GM12873 (cell line): ENCODE measurements at regions not wholly inside any gene's neighbourhood (a gene's known extent, or its start where the extent isn't known, plus 50 kb on each side); places are given as distances from the start of the nearest gene placed in this dataset.

ENCODE experiments used
- TF ChIP-seq, protein P1 (sequence below): IDR thresholded peaks from 2 replicates; pipeline ENCODE4 v1.5.1; 2012; ENCODE audit warnings: low read depth, mild to moderate bottlenecking, moderate library complexity, low read length, control low read depth; ENCODE audit not compliant: insufficient read depth; ENCODE audit errors: missing control alignments

DNA sequence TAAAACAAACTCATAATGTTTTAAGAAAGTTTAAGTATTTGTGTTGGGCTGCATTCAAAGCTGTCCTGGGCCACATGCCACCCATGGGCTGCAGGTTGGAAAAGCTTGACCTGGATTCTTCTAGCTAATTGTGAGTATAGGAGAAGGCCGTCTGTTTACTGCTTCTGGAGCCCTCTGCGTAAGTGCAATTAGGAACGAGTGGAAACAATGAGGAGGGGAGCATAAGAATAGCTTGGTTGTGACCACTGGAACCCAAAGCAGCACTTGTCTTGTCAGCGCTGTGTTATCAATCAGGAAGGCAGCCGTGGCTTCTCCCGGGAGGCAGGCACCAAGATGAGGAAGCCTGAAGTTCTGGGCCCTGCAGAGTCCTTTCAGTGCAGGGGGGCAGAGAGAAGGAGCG lies 110.4 kb upstream of the MBNL2 start:
- TF ChIP-seq, protein P1, sequence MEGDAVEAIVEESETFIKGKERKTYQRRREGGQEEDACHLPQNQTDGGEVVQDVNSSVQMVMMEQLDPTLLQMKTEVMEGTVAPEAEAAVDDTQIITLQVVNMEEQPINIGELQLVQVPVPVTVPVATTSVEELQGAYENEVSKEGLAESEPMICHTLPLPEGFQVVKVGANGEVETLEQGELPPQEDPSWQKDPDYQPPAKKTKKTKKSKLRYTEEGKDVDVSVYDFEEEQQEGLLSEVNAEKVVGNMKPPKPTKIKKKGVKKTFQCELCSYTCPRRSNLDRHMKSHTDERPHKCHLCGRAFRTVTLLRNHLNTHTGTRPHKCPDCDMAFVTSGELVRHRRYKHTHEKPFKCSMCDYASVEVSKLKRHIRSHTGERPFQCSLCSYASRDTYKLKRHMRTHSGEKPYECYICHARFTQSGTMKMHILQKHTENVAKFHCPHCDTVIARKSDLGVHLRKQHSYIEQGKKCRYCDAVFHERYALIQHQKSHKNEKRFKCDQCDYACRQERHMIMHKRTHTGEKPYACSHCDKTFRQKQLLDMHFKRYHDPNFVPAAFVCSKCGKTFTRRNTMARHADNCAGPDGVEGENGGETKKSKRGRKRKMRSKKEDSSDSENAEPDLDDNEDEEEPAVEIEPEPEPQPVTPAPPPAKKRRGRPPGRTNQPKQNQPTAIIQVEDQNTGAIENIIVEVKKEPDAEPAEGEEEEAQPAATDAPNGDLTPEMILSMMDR: no peak

DNA sequence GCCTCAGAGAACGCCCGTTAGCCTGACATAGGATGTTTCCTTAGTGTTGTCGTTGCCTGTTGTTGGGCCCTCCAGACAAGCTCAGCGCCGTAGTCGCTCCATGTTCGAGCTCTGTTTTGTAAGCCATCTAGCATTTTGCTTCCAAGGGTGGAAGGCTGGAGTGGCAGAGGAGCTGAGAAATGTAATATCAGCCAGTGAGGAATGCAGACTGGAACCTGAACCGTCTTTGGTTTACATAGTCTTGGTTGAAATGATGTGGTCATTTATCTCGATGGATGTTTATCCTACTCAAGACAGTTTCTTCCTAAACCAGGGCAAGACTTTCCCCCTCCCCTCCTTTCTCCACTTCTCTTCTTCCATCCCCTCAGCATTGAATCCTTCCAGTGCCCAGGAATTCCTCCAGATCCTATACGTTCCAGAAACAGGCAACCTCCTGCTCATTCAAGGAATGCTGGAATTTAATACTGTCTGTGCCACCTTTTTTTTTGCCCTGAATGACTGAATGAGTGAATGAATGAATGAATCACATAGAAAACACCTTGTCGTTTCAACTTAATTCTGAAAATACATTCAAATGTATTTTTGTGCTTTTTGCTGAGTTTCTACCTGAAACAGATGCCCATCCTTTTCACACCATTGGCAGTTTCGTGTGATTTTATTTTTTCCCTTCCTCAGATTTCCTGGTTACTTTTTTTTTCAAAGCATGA lies 109.5 kb upstream of the MBNL2 start:
- TF ChIP-seq, protein P1: no peak

DNA sequence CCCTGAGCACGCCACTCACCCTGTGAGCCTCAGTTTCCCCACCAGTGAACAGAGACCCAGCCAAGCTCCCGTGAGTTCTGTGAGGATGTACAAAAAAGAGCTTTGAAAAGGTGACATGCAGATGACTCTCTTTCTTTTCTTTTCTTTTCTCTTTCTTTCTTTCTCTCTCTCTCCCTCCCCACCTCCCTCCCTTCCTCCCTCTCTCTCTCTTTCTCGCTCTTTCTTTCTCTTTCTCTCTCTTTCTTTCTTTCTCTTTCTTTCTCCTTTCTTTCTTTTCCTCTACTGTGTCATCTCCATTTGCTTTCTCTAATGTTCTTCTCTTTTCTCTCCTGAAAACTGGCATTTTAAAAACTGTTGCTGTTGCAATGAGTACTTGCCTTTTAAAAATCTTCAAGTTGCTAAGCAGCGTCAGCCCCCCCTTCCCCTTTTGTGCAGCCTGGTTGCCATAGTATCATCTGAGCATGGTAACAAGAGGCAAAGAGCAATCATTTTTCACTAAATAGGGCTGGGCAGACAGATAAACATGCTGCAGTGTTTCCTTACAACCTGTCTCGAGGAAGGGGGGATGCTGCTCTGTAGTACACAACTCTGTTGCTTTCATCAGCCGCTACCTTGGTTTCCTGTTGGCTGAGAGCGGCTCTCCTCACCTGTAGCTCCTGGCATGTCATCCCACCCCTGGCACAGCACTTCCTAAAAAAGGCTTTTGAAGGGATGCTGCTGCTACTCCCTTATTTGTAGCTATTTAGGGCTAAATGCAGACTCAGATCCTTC lies 108.7 kb upstream of the MBNL2 start:
- TF ChIP-seq, protein P1: no peak

DNA sequence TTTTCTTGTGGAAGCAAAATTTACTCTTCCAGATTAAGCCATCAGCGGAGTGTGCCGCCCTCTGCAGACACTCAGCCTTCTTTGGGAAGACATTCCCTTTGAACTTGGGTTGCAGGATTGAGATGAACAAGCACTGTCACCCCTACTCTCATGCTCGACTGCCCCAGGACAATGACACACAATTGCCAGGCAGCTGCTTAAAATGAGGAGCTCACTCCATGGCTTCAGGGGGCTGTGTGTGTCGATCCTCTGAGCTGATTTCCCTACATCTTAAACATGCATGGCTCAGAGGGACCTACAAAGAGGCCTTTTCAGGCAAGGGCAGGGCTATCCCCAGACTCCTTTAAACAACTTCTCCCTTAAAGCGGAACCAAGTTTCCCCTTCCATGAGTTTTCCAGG lies 107.5 kb upstream of the MBNL2 start:
- TF ChIP-seq, protein P1: no peak

DNA sequence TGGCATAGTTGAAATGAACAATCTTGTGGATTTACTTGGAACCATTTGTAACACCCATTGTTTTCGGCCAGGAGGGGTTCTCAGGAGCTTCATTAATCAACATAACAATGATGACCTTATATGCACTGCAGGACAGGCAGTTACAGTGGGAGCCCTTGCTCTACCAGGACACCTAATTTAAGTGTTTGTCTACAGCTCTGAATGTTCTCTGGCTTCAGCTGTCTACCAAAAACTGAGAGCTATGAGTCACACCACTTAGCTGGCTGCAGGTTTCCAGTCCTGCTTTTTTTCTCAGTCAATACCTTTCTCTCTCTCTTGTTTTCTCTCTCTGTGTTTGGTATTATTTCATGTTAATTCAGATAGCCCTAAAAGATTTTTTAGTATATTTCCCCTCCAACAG lies 105.4 kb upstream of the MBNL2 start:
- TF ChIP-seq, protein P1: no peak

DNA sequence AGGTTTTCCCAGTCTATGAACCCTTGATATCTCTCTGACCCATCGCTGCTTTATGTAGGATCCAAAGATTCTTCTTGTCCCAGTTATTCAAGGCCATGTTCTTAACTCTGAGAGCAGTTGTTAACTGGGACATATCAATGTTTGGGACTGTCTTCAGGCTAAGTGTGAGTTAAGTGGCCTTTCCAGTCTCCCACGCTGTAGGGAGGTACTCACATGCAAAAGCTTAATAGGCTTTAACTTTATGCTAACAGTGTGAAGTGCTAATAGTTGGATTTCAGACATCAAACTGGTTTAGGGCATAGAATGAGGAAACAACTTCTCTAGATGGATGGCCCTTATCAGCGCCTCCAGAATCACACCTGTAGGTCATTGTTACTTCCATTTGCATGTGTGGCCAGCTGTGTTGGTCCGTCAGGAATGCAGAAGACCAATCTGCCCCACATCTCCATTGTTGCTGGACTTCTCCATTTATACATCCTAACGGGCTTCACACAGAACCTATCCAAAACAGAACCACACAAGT lies 104.7 kb upstream of the MBNL2 start:
- TF ChIP-seq, protein P1: no peak

DNA sequence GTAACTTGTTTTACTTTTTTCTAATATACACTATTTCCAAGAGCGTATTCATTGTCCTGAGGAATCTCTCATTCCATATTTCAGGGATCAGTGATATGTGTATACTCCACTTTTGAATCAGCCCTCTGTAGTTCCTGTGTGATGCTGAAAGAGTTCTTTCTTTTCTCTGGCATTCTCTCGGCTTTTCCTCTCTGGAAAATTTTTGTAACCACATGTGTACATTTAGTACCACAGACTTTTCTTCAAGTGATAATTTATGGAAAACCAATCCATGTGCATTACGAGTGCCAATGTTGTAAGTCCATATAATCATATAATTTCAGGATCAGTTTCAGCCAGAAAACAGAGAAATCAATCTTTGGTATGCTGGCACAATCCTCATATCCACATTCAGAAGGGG lies 102.2 kb upstream of the MBNL2 start:
- TF ChIP-seq, protein P1: no peak
